D341Med (cell line): ENCODE measurements at regions not wholly inside any gene's neighbourhood (a gene's known extent, or its start where the extent isn't known, plus 50 kb on each side); places are given as distances from the start of the nearest gene placed in this dataset.

Experiments used
- DNase-seq: peaks from one replicate; pipeline ENCODE4 v3.0.0; 2012; ENCODE audit warnings: low spot score

DNA sequence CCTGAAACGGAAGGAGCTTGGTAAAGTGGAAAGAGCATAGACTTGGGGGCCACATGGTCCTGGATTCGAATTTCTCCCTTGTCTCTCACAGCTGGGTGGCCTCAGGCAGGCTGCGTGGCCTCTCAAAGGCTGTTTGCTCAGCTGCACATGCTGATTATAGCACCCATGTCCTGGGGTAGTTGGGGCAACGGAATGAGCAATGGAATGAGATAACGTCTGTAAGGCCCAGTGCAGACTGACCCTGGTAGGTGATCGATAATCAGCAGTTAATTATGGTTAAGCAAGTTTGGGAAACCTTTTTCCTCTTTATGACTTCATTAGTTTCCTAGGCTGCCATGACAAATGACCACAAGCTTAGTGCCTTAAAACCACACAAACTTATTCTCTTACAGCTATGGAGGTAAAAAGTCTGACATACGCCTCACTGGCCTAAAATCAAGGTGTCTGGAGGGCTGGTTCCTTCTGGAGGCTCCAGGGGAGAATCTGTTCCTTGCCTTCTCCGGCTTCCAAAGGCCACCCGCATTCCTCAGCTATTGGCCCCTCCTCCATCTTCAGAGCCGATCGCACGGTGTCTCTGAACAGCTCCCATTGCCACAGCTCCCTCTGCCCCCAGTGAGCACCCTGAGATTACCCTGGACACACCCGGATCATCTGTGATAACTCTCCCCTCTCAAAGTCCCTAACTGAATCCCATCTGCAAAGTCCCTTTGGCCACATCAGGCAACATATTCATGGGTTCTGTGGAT, 294.9 kb upstream of the FOXF1 start:
- no peak for DNase-seq

DNA sequence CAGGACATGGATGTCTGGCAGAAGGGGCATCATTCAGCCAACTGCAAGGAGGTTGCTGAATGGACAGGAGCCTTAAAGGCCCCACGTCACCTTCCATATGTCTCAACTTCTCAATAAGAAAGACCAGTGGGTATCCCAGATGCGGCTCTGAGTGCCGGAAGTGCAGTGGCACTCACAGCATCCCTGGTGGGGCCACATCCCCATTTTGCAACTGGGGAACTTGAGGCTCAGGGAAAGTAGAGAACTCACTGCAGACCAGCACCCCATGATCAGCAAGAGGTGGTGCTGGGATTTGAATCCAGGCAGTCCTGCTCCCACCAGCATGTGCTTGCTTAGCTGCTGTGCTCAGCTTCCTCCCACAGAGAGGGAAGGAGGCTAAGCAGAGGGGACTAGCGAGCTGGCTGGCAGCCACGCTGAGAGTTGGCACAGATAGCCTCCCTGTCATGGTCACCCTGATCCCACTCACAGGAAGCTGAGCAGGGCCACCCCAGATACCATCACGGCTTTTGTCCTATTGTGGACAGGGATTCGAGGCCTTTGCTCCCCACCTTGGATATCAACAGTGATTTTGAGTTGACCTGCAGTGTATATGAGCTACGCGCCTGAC, 294.2 kb upstream of the FOXF1 start:
- DNase-seq = no peak

DNA sequence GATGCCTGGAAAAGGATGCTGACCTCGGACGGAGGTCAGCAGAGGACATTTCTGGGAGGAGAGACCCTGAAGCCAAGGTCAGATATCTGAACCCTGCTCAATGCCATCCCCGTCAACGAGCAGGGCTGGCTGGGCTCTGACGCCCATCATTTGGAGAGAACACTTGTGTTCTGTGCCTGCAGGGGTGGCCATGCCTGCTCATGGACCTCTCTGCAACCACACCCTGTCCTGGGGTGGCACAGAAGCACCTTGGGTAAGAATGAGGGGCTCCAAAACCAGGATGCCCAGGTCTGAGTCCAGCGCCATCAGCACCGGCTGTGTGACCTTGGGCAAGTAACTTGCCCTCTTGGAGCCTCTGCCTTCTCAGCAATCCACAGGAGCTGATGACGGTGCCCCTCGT, 293.7 kb upstream of the FOXF1 start:
- no peak for DNase-seq

DNA sequence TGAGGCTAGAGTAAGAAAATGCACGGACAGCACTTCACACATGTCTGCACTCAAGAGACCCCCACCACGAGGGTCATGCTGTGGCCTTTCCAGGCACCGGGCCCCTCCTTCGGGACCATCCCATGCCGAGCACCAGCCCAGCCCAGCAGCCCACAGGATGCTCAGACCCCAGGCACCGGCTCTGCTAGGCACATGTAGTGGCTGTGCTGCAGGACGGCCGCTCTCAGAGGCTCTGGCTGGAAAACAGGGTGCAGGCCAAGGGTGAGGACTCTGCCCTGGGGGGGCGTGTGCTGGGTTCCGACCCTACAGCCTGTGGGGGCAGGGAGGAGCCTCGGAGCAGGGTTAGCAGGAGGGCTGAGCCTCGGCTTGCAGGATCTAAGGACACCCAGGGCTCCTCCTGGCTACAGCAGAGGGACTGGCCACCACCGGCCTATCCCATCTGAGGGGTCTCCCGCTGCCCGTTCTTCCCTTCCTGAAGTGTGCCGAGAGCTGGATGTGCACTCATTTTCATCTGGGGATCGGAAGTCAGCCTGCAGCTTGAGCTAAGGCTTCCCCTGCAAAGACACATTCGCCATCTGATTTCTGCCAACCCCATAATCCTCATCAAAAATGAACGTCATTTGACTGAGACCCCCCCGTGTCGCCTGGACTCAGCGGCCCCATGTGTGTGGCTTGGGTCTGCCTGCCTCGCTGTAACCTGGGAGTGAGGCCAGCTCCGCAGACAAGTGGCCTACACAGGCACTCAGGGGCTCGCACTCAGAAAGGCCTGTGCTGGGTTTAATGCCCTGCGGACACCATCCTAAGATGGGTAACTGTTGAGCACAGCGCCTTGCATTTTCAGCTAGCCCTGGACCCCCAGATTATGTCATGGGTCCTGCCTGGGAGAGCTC, 293.1 kb upstream of the FOXF1 start:
- no peak for DNase-seq

DNA sequence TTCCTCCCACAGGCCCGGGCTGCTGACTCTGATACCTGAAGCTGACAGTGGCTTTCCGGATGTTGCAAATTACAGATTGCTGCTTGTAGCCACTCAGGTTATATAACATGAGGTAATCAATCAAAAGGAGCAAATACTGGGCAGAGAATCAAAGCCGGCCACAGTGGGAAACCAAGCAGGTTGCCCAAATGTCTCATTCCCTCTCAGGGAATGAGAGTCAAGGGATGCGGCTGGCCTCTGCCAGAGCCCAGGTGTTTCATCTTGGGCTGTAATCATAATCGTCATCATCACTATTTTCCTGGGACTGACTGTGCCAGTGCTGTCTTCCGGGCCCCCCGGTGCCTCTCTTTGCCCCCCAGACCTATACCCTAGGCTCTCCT, 292.4 kb upstream of the FOXF1 start:
- DNase-seq = no peak

DNA sequence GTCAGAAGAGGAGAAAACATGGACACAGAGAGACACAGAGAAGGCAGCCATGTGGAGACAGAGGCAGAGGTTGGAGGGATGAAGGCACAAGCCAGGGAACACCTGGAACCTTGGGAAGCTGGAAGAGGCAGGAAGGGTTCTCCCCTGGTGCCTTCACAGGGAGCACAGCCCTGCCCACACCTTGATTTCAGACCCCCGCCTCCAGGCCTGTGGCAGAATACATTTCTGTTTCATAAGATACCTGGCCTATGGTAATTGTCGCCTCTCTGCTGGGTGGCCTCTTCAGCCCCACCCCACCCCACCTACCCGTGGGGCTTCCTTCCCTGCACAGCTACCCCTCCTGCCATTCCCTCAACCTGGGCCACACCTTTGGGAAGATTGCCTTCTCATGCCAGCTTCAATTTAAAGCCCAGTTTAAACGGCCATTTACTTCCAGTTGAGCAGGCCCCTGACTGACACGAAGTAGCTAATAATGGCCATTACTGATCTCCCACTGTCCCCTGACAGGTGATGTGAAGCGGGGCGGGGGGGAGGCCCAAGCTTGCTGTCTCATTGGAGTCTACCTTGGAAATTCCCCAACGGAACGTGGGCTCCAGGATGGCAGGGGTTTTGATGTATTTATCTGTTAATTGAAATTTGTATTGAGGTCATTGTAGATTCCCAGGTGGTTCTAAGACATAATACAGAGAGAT, 291.7 kb upstream of the FOXF1 start:
- DNase-seq = no peak

DNA sequence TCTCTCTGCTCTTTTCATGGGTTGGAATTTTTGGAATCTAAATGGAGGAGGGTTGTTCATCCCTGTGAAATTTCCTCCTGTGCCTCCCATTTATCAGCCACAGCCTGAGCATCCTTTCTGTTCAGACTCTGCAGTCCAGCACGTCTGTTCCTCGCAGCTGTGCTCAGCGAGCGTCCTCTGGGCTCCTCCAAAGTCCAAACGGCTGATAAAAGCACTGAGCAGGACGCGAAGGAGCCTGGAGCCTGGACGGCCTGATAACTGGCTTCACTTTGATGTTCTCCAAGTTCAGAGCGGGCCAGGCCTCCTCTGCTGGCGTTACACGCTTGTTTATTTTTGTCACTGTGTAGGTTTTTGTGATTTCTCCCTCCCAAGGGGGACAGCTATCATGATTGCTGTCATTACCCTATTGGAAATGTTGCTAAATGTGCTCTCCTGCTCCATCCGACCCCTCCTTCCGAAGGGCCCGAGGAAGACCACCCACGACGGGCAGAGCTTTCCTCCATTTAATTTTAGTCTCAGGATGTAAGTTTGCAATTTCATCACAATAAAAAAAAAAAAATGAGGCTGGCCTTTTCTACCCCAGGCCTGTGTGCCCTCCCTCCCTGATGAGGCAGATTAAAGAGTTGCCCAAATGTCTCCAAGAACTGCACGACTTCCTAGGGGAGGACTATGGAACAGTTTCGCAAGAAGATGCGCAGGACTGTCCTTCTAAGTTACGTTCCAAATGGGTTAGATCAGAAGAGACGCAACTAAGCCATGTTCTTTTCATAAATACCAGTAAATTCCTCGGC, 290.5 kb upstream of the FOXF1 start:
- no peak for DNase-seq

DNA sequence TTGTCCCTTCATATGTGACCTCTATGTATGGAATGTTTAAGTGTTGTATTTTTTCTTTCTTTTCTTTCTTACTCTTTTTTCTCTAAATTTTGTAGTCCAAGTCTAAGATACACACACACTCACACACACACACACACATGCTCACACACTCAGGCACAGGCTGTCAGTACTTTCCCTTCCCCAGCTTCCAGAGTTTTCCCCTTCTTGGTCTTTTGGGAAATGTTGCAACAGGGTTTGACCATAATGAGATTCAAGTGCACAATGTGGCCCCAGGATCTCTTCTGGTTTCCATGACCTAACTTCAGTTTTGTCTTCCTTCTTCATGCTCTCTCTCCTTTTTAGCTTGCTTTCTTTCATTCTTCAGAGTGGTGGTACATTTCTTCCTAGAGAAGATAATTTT, 289.8 kb upstream of the FOXF1 start:
- no peak for DNase-seq

DNA sequence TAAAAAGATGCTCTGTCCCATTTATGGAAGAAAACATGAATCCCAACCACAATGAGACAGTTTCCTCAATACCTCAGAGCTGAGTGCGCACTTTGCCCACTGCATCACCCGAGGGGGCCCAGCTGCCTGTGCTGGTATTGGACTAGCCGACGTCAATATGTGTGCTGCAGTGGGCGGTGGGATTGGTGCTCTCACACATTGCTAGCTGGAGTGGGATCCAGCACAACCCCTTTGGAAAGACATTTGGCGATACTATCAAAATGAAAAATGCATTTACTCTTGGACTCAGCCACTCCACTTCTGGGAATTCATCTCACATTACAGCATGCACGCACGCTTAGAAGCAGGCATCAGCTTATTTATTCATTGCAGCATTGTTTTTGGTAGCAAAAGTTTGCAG, 289.2 kb upstream of the FOXF1 start:
- no peak for DNase-seq

DNA sequence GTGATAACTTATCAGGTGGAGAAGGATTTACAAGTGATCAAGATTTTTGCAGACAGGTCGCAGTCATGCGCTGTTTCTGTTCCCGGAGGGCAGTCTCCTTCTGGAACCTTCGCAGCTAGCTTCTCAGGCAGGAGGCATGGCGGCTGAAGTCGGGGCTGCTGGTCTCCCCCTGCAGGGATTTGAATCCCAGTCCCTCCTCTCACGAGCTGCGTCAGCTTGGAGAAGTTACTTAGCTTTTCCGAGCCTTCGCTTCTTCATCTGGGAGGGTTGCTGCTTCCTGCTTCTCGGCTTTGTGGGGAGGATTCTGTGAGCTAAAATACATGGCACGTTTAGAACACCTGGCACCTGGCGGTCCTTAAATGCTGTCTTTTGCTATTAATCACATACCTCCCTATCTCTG, 287.8 kb upstream of the FOXF1 start:
- no peak for DNase-seq

DNA sequence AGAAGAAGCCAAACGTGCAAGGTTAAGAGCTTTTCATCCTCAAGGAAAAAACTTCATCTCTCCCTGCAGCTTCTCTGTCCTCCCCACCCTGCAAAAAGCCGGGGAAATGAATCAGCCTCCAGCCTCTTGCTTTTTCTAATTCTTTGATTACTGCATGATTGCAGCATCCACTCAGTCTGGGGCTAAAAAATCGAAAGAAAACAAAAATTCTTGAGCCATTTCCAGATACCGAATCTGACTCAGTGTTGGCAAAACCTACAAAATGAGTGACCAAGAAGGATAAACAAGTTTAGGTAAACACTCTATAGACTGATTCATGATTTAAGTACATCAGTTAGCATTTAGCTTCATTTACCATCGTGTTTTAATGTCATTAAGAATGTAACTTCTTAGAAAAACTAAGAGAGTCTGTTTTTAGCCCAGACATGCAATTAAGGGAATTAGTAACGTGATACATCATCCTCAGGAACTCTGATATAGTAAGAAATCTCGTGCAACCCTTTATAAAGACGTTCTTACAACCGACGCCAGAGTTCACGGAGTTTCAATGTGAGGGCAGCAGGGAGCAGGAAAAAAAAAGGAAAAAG, 287.3 kb upstream of the FOXF1 start:
- no peak for DNase-seq

DNA sequence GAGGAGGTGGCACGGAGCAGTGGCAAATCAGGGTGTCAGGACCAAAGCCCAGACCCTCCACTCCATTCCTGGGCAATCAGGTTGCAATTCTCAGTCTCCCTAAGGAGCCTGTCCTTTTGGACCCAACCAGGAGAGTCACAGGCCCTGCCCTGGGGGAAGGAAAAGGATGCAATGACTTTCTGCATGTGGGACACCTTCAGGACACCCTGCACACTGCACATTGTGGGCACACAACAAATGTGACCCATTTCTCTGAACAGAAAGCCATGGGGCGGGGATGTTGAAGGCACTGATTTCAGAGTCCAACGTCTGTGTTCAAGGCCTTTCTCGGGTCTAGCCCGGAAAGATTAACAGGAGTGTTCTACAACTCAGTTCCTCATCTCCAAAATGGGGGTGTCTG, 286.2 kb upstream of the FOXF1 start:
- DNase-seq = no peak

DNA sequence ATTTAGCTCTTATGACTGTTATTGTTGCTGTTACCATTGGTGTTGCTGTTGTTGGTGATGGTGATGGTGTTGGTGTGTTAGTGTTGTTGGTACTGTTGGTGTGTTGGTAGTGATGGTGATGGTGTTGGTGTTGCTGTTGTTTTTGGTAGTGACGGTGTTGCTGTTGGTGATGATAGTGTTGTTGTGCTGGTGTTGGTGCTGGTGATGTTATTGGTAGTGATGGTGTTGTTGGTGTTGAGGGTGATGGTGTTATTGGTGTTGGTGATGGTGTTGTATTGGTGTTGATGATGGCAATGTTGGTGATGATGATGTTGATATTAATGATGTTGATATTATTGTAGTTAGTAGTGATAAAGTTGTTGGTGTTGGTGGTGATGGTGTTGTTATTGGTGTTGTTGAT, 285.7 kb upstream of the FOXF1 start:
- DNase-seq = no peak

DNA sequence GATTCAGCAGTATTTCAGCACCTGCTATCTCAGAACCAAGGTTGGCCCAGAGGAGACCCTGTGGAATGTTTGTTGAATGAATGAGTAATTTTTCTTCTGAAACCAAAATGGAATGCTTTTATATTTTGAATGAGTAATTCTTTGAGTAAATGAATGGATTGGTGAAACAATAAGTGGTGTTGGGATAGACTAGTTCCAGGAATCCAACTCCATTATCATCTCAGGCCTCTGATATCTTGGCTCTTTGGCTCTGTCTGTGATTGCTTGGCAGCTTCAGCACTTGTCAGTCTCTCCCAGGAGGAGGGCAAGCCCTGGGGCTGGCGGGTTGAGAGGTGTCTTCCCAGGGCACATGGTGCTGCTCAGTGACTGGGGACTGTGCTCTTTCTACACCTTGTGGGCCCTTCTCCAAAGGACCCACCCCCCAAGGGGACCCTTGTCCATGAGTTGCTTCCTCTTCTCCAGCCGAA, 284.4 kb upstream of the FOXF1 start:
- DNase-seq = no peak

DNA sequence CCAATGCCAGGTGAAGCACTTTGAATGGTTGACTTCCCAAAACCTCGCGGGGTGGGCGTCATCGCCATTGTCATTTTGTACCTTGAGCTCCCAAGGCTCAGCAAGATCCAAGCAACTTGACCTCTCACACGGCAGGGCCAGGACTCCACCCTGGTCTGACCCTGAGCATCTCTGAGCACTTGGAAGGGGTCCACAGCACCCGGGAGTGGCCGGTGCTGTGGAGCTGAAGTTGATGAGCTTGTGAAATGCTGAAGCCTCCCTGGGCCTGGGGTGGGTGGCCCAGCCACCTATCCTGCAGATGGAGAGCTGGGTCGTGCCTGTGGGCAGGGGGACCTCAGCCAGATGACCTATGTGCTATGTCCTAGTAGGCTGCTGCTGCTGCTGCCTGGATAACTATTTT, 283.3 kb upstream of the FOXF1 start:
- no peak for DNase-seq

DNA sequence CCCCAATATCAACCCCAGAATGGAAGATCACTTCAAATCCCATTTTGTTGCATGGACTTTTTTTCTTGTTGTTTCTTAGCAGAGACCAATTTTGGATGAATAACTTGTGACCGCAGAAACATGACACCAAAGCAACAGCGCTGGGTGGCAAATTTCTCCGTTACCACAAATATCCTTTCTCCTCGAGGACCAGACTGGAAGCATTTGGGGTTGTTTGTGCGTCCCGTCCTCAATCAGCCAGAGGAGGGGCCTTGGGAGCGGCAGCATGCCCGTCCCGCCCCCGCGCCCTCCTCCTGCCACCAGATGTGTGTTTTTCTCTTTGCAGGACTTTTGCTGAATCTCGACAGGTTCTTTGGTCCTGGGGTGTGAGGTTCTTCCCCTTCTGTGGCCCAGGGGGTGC, 282.5 kb upstream of the FOXF1 start:
- DNase-seq = no peak

DNA sequence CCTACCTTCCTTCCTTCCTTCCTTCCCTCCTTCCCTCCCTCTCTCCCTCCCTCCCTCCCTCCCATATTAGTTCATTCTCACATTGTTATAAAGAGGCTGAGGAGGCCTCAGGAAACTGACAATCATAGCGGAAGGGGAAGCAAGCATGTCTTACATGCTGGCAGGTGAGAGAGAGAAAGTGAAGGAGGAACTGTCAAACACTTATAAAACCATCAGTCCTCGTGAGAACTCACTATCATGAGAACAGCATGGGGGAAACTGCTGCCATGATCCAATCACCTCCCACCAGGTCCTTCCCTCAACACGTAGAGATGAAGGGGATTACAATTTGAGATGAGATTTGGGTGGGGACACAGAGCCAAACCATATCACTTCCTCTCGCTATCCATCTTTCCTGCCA, 281.6 kb upstream of the FOXF1 start:
- no peak for DNase-seq

DNA sequence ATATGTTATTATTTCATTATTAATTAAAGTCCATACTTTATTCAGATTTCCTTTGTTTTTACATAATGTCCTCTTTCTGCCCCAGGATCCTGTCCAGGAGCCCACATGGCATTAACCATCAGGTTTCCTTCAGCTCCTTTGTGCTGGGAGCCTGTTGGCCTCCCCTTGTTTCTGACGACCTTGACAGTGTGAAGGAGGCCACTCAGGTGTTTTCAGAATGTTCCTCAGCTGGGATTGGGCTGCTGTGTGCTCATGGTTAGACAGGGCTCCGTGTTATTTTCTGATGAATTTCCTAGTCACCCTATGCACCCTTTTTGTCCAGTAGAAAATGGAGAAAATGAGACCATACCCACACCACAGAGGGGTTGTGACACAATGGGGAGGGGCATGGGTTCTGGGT, 281.0 kb upstream of the FOXF1 start:
- DNase-seq = no peak

DNA sequence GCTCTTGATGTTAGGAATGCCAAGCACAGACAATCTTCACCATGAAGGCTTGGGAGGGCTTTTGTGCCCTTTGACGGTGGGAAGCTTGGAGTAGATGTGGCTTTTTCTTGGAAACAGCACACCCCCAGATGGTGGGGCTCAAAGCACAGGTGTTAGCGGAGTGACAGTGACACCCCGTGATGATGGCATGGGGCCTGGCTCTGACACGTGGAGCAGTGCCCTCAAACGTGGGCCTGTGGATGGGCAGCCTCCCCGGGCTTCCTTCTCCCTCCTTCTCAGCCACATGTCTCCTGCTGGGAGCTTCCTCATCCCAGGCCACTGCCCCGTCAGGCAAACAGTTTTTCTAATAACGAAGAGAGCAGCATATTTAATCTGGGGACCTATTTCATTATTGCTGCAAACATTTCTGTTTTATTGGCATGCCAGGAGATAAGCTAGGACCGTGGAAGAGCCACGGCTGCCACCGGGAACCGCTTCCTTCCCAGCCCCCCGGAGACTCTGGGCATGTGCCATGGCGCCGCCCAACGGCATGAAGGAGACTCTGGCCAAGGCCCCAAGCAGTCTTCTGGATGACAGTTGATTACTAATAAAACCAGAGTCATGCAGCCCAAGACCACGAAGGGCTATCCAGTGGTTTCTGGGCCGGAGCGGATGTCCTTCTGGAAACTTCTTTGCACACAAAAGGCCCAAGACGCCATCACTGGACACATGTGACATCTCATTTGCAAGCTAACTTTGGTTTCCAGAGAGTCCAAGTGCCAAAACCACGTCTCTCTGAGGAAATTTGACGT, 280.3 kb upstream of the FOXF1 start:
- DNase-seq = no peak

DNA sequence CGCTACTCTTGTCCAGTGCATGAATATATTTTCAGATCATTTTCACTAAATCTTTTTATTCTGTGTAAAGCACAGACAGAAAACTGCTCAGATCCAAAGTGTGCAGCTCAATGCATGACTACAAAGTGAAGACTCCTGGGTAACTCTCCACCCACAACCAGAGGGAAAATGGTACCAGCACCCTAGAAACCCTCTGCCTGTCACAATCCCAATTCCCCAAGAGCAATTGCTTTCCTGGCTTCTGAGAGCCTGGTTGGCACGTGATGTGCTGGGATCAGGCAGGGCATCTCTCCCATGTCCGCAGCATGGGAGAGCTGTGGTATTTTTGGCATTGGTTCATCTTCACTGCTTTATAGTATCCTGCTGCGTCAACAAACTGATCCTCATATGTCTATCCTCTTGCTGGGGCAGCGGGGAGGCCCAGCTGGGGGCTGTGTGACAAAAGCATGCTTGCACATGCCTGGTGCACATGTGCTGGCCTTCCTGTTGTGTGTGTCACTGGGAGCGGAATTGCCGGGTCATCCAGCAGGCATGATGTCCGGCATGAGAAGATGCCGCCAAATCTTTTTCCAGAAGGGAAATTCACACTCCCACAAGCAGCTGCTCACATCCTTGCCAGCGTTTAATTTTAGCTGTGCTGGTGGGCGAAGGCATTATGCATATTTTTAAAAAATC, 278.9 kb upstream of the FOXF1 start:
- no peak for DNase-seq
